ENCODE measurements at regions not wholly inside any gene's neighbourhood (a gene's known extent, or its start where the extent isn't known, plus 50 kb on each side); places are given as distances from the start of the nearest gene placed in this dataset.

- no peak for TF ChIP-seq CTCF (IDR thresholded peaks at IDR 0.05)
- no peak for ATAC-seq
These were observed 55.1 kb upstream of the RAPGEF4 start for GRCh38 chr2:172680436-172681068.

GRCh38 chr2:172685467-172685866 is 50.2 kb upstream of the RAPGEF4 start:
- Mint-ChIP-seq H3K27ac (no peak overlapping the region), H3K4me1 (no peaks in the 10 kb centered on the region), H3K36me3 (peaks cover 7% of the 10 kb centered on the region), H3K27me3 (ENCODE audit: low read depth in 2 of 2) (peaks cover 0 to 20% of the 10 kb centered on the region in 2 donors), H3K4me3 (no peak overlapping the region), H3K9me3 (peaks cover 4 to 10% of the 10 kb centered on the region in 2 donors)
- H3K4me1 ChIP-seq (ENCODE audit: control insufficient read depth, insufficient read depth, low read length), result no peaks in the 10 kb centered on the region
- 87% methylated on average over 4 of the region's 4 CpGs for WGBS (ENCODE audit: insufficient coverage)
- H3K36me3 ChIP-seq (ENCODE audit: control insufficient read depth, insufficient read depth, low read length), result no peaks in the 10 kb centered on the region
- H3K9me3 ChIP-seq (ENCODE audit: control insufficient read depth, insufficient read depth, low read length), result no peaks in the 10 kb centered on the region
- H3K27me3 ChIP-seq (ENCODE audit: control insufficient read depth, insufficient read depth, low read length), result no peaks in the 10 kb centered on the region
- H3K4me3 ChIP-seq (ENCODE audit: low read length), result no peak overlapping the region
- ATAC-seq, result no peak
- intact Hi-C loops (cut with micrococcal nuclease), result no loop called here
- H3K27ac ChIP-seq (ENCODE audit: low read length), result no peak overlapping the region
- no peak for TF ChIP-seq CTCF (IDR thresholded peaks at IDR 0.05)
- DNase-seq, result no peak

More at GRCh38 chr2:172680436-172681068, 55.1 kb upstream of the RAPGEF4 start:
- no peaks in the 10 kb centered on the region for H3K36me3 ChIP-seq (ENCODE audit: control insufficient read depth, insufficient read depth, low read length)
- Mint-ChIP-seq H3K27ac (no peak overlapping the region), H3K4me1 (no peaks in the 10 kb centered on the region), H3K27me3 (ENCODE audit: low read depth in 2 of 2) (peaks cover 2 to 23% of the 10 kb centered on the region in 2 donors), H3K9me3 (peaks cover 0 to 8% of the 10 kb centered on the region in 2 donors), H3K4me3 (no peak overlapping the region), H3K36me3 (no peaks in the 10 kb centered on the region)
- intact Hi-C loops (cut with micrococcal nuclease), result no loop called here
- H3K9me3 ChIP-seq (ENCODE audit: control insufficient read depth, insufficient read depth, low read length), result no peaks in the 10 kb centered on the region
- H3K27me3 ChIP-seq (ENCODE audit: control insufficient read depth, insufficient read depth, low read length), result no peaks in the 10 kb centered on the region
- no peak for DNase-seq
- no peak overlapping the region for H3K27ac ChIP-seq (ENCODE audit: low read length)
- WGBS (ENCODE audit: insufficient coverage), result 57% methylated on average over 1 of the region's 2 CpGs
- H3K4me1 ChIP-seq (ENCODE audit: control insufficient read depth, insufficient read depth, low read length), result no peaks in the 10 kb centered on the region
- H3K4me3 ChIP-seq (ENCODE audit: low read length), result no peak overlapping the region
